Panc1 (cell line): ENCODE measurements at regions not wholly inside any gene's neighbourhood (a gene's known extent, or its start where the extent isn't known, plus 50 kb on each side); places are given as distances from the start of the nearest gene placed in this dataset.
A peak's percentile ranks its signal among the peaks of the same experiment; 100 is the strongest.

Experiments
- ATAC-seq: fragments of 200-7000 bp; cut with Tn5 transposase; 2 replicates; pipeline ENCODE4 v1.9.1; 2020; ENCODE audit warnings: mild to moderate bottlenecking, moderate library complexity
- BruUV-seq: library from RNA; stranded (reverse); fragments of 400-500 nt; replicated peaks from 2 replicates; lab custom pipeline; 2021; lab: Mats Ljungman, UMichigan
- CTCF ChIA-PET: fragments of 300-600 bp; sonication (Branson Sonifier 250); formaldehyde crosslinking; loops from one replicate; lab custom pipeline; 2022; ENCODE audit warnings: antibody characterized with exemption; lab: Charles Lee
- POLR2A ChIA-PET: fragments of 300-600 bp; sonication (Branson Sonifier 250); formaldehyde crosslinking; loops from one replicate; lab custom pipeline; 2022; ENCODE audit warnings: antibody characterized with exemption; lab: Charles Lee
- DNase-seq: peaks from one replicate; pipeline ENCODE4 v3.0.0-alpha.2; 2010; ENCODE audit warnings: low read depth, low spot score
- H3K27ac ChIP-seq: 2 replicates; pipeline ENCODE4 v1.5.1; 2011; ENCODE audit warnings: mild to moderate bottlenecking, low read length, inconsistent platforms
- H3K27me3 ChIP-seq: fragments of 200-500 bp; sonication (Bioruptor generic); 2 replicates; pipeline ENCODE4 v1.6.0; 2014; ENCODE audit warnings: low read length, inconsistent platforms; ENCODE audit not compliant: control insufficient read depth, insufficient read depth
- H3K36me3 ChIP-seq: fragments of 200-500 bp; sonication (Bioruptor generic); 2 replicates; pipeline ENCODE4 v1.5.1; 2014; ENCODE audit warnings: inconsistent platforms, mild to moderate bottlenecking, low read length, moderate library complexity; ENCODE audit not compliant: control insufficient read depth, insufficient read depth
- H3K4me1 ChIP-seq: 2 replicates; pipeline ENCODE4 v1.5.1; 2011; ENCODE audit warnings: inconsistent platforms, mild to moderate bottlenecking, low read length, moderate library complexity; ENCODE audit not compliant: control insufficient read depth, insufficient read depth
- H3K4me3 ChIP-seq, 2 experiments: 2 replicates each; pipeline ENCODE4 v1.5.1; 2011 to 2012; ENCODE audit warnings: low read depth in 2 of 2, low read length in 2 of 2, mild to moderate bottlenecking in 2 of 2, inconsistent platforms in 1 of 2, moderate library complexity in 1 of 2
- H3K9me3 ChIP-seq: fragments of 200-500 bp; sonication (Bioruptor generic); 2 replicates; pipeline ENCODE4 v1.5.1; 2014; ENCODE audit warnings: low read depth, mild to moderate bottlenecking, inconsistent platforms, low read length, moderate library complexity; ENCODE audit not compliant: control insufficient read depth, insufficient read depth
- CTCF ChIP-seq: fragments of 450-650 bp; IDR thresholded peaks from 2 replicates; pipeline ENCODE4 v1.5.1; 2017; ENCODE audit warnings: mild to moderate bottlenecking
- POLR2AphosphoS5 ChIP-seq: IDR thresholded peaks from 2 replicates; pipeline ENCODE4 v1.6.1; 2012; ENCODE audit warnings: mild to moderate bottlenecking, low read depth, low read length, moderate library complexity
- REST ChIP-seq, 2 experiments: IDR thresholded peaks; 2 replicates each; pipeline ENCODE4 v1.6.1; 2011 to 2012; ENCODE audit warnings: low read depth in 2 of 2, control low read depth in 1 of 2, low read length in 1 of 2, mild to moderate bottlenecking in 1 of 2, moderate library complexity in 1 of 2; ENCODE audit not compliant: insufficient read depth in 1 of 2
- SIN3A ChIP-seq: IDR thresholded peaks from 2 replicates; pipeline ENCODE4 v1.6.1; 2012; ENCODE audit warnings: low read depth, mild to moderate bottlenecking, low read length, moderate library complexity, borderline replicate concordance; ENCODE audit not compliant: insufficient read depth
- TCF7L2 ChIP-seq: IDR thresholded peaks from 2 replicates; pipeline ENCODE4 v1.6.1; 2011; ENCODE audit warnings: mild to moderate bottlenecking, low read depth, low read length, inconsistent platforms
- in situ Hi-C: cut with HindIII; loops from 2 replicates; pipeline ENCODE4 v1.10.0; 2016; ENCODE audit warnings: low sequenced_read_pairs, low pct_unique_long_range_greater_than_20kb
- intact Hi-C: fragments of 100-400 bp; cut with micrococcal nuclease; formaldehyde crosslinking; loops from one replicate; pipeline ENCODE4 v1.10.0; 2022; ENCODE audit not compliant: unreplicated experiment

- no peak for ATAC-seq
- ChIA-PET CTCF (no interaction called here), POLR2A (interaction anchor here (0.6 kb wide), 1 partner anchor 126 kb away, joined by 4 read pairs; no protein-coding TSS in a partner anchor)
- BruUV-seq, result no TSS peak
- TF ChIP-seq REST (IDR thresholded peaks at IDR 0.05; ENCODE audit: insufficient read depth in 1 of 2, low read depth in 2 of 2, low read length in 1 of 2), result no peak
- DNase-seq, result no peak
- no peaks in the 10 kb centered on the region for H3K36me3 ChIP-seq
- no peaks in the 10 kb centered on the region for H3K27me3 ChIP-seq
- H3K4me1 ChIP-seq, result peaks cover 17% of the 10 kb centered on the region
- no peaks in the 10 kb centered on the region for H3K9me3 ChIP-seq
- intact Hi-C loops (loop anchor here (10.0 kb wide), 1 partner anchor 82 kb away; no protein-coding TSS in a partner anchor), in situ Hi-C loops (no loop called here)
- H3K4me3 ChIP-seq, result no peak overlapping the region
- H3K27ac ChIP-seq, result peak overlapping the region; percentile 91; the same call in 1 of the 2 replicates
Measured at GRCh38 chr13:50226515-50227155, 211.4 kb downstream of the KCNRG start.

- no TSS peak for BruUV-seq
- POLR2A ChIA-PET, result no interaction called here
Measured at GRCh38 chr13:50227361-50227760, 212.1 kb downstream of the KCNRG start.

More at GRCh38 chr13:50227361-50227760, 212.1 kb downstream of the KCNRG start:
- Histone ChIP-seq H3K27me3 (no peaks in the 10 kb centered on the region), H3K36me3 (no peaks in the 10 kb centered on the region), H3K27ac (peak overlapping the region; percentile 91; the same call in 1 of the 2 replicates), H3K4me3 (no peak overlapping the region), H3K9me3 (no peaks in the 10 kb centered on the region), H3K4me1 (peaks cover 14% of the 10 kb centered on the region)
- intact Hi-C loops, result loop anchor here (10.0 kb wide), 1 partner anchor 83 kb away; no protein-coding TSS in a partner anchor
- ATAC-seq (no peak), DNase-seq (no peak)
- no peak for TF ChIP-seq REST (IDR thresholded peaks at IDR 0.05; ENCODE audit: insufficient read depth in 1 of 2, low read depth in 2 of 2, low read length in 1 of 2)
- TF ChIP-seq POLR2AphosphoS5, result no peak
- no peak for TF ChIP-seq SIN3A
- no peak for TF ChIP-seq CTCF
- no peak for TF ChIP-seq TCF7L2
- in situ Hi-C loops, result no loop called here
- CTCF ChIA-PET, result no interaction called here
